ENCODE measurements at regions not wholly inside any gene's neighbourhood (a gene's known extent, or its start where the extent isn't known, plus 50 kb on each side); places are given as distances from the start of the nearest gene placed in this dataset.

GRCh38 chr13:97810152-97810551 lies 143.3 kb upstream of the IPO5 start:
- Histone ChIP-seq H3K9ac (ENCODE audit: low read length) (no peak overlapping the region), H3K27ac (ENCODE audit: low read depth, low read length) (no peak overlapping the region), H3K4ac (ENCODE audit: low read depth, low read length) (no peak overlapping the region), H2AK5ac (ENCODE audit: low read length) (no peak overlapping the region), H4K8ac (ENCODE audit: low read depth, low read length) (no peak overlapping the region), H3K79me1 (ENCODE audit: low read length) (no peaks in the 10 kb centered on the region), H3K27me3 (ENCODE audit: insufficient read depth, low read length) (no peaks in the 10 kb centered on the region), H4K12ac (ENCODE audit: low read depth, low read length) (no peak overlapping the region), H3K23ac (ENCODE audit: low read length) (no peak overlapping the region), H2BK12ac (ENCODE audit: low read length) (no peak overlapping the region), H3K9me3 (ENCODE audit: insufficient read depth, low read depth, low read length) (no peaks in the 10 kb centered on the region), H4K91ac (ENCODE audit: low read depth, low read length) (no peak overlapping the region), H2BK120ac (ENCODE audit: insufficient read depth, low read length, poor library complexity) (no peak overlapping the region), H3K79me2 (ENCODE audit: control insufficient read depth, insufficient read depth, low read length, poor library complexity) (no peaks in the 10 kb centered on the region), H3K4me2 (ENCODE audit: low read length) (no peak overlapping the region), H3K14ac (ENCODE audit: low read length) (no peak overlapping the region), H3K36me3 (ENCODE audit: control insufficient read depth in 1 of 2, insufficient read depth in 2 of 2, low read length in 2 of 2) (no peaks in the 10 kb centered on the region), H3K4me1 (ENCODE audit: control insufficient read depth in 1 of 2, insufficient read depth in 2 of 2, low read length in 2 of 2) (no peaks in the 10 kb centered on the region), H3K4me3 (ENCODE audit: low read depth, low read length) (no peak overlapping the region), H2AFZ (ENCODE audit: insufficient read depth, low read length, poor library complexity) (no peak overlapping the region), H2BK5ac (ENCODE audit: low read depth, low read length, poor library complexity) (no peak overlapping the region), H3K18ac (ENCODE audit: low read length) (no peak overlapping the region)
- peak; percentile 7 to 52 for DNase-seq
- no CpG with 5 or more reads among the region's 3 CpGs for WGBS (ENCODE audit: extremely low coverage, insufficient coverage, insufficient read length)

GRCh38 chr13:97822377-97822776 lies 131.1 kb upstream of the IPO5 start:
- Histone ChIP-seq H3K79me2 (ENCODE audit: control insufficient read depth, insufficient read depth, low read length, poor library complexity) (no peaks in the 10 kb centered on the region), H3K23ac (ENCODE audit: low read length) (no peak overlapping the region), H3K9me3 (ENCODE audit: insufficient read depth, low read depth, low read length) (no peaks in the 10 kb centered on the region), H4K12ac (ENCODE audit: low read depth, low read length) (no peak overlapping the region), H4K8ac (ENCODE audit: low read depth, low read length) (no peak overlapping the region), H2AK5ac (ENCODE audit: low read length) (no peak overlapping the region), H2BK5ac (ENCODE audit: low read depth, low read length, poor library complexity) (no peak overlapping the region), H2BK120ac (ENCODE audit: insufficient read depth, low read length, poor library complexity) (no peak overlapping the region), H3K36me3 (ENCODE audit: control insufficient read depth in 1 of 2, insufficient read depth in 2 of 2, low read length in 2 of 2) (no peaks in the 10 kb centered on the region), H2BK12ac (ENCODE audit: low read length) (no peak overlapping the region), H3K27ac (ENCODE audit: low read depth, low read length) (no peak overlapping the region), H2AFZ (ENCODE audit: insufficient read depth, low read length, poor library complexity) (no peak overlapping the region), H3K18ac (ENCODE audit: low read length) (no peak overlapping the region), H3K9ac (ENCODE audit: low read length) (no peak overlapping the region), H3K4me3 (ENCODE audit: low read depth, low read length) (no peak overlapping the region), H4K91ac (ENCODE audit: low read depth, low read length) (no peak overlapping the region), H3K4me1 (ENCODE audit: control insufficient read depth in 1 of 2, insufficient read depth in 2 of 2, low read length in 2 of 2) (peaks cover 0 to 3% of the 10 kb centered on the region in 2 experiments), H3K4ac (ENCODE audit: low read depth, low read length) (no peak overlapping the region), H3K79me1 (ENCODE audit: low read length) (no peaks in the 10 kb centered on the region), H3K14ac (ENCODE audit: low read length) (no peak overlapping the region), H3K4me2 (ENCODE audit: low read length) (no peak overlapping the region), H3K27me3 (ENCODE audit: insufficient read depth, low read length) (no peaks in the 10 kb centered on the region)
- no CpG with 5 or more reads among the region's 1 CpG for WGBS (ENCODE audit: extremely low coverage, insufficient coverage, insufficient read length)
- no peak for DNase-seq

GRCh38 chr13:97826421-97827012 lies 127.0 kb upstream of the IPO5 start:
- Histone ChIP-seq H3K79me1 (ENCODE audit: low read length) (no peaks in the 10 kb centered on the region), H3K23ac (ENCODE audit: low read length) (no peak overlapping the region), H3K14ac (ENCODE audit: low read length) (no peak overlapping the region), H3K4me1 (ENCODE audit: control insufficient read depth in 1 of 2, insufficient read depth in 2 of 2, low read length in 2 of 2) (peaks cover 0 to 3% of the 10 kb centered on the region in 2 experiments), H2AK5ac (ENCODE audit: low read length) (no peak overlapping the region), H3K9ac (ENCODE audit: low read length) (no peak overlapping the region), H3K4ac (ENCODE audit: low read depth, low read length) (no peak overlapping the region), H3K79me2 (ENCODE audit: control insufficient read depth, insufficient read depth, low read length, poor library complexity) (no peaks in the 10 kb centered on the region), H3K18ac (ENCODE audit: low read length) (no peak overlapping the region), H4K91ac (ENCODE audit: low read depth, low read length) (no peak overlapping the region), H3K4me3 (ENCODE audit: low read depth, low read length) (no peak overlapping the region), H4K8ac (ENCODE audit: low read depth, low read length) (no peak overlapping the region), H3K27me3 (ENCODE audit: insufficient read depth, low read length) (no peaks in the 10 kb centered on the region), H4K12ac (ENCODE audit: low read depth, low read length) (no peak overlapping the region), H3K4me2 (ENCODE audit: low read length) (no peak overlapping the region), H2BK120ac (ENCODE audit: insufficient read depth, low read length, poor library complexity) (no peak overlapping the region), H3K36me3 (ENCODE audit: control insufficient read depth in 1 of 2, insufficient read depth in 2 of 2, low read length in 2 of 2) (no peaks in the 10 kb centered on the region), H3K9me3 (ENCODE audit: insufficient read depth, low read depth, low read length) (peaks cover 1% of the 10 kb centered on the region), H2BK5ac (ENCODE audit: low read depth, low read length, poor library complexity) (no peak overlapping the region), H3K27ac (ENCODE audit: low read depth, low read length) (no peak overlapping the region), H2AFZ (ENCODE audit: insufficient read depth, low read length, poor library complexity) (no peak overlapping the region), H2BK12ac (ENCODE audit: low read length) (no peak overlapping the region)
- WGBS (ENCODE audit: extremely low coverage, insufficient coverage, insufficient read length) = no CpG with 5 or more reads among the region's 5 CpGs
- peak; percentile 54 to 75 for DNase-seq

- Histone ChIP-seq H3K27ac (ENCODE audit: low read depth, low read length) (no peak overlapping the region), H2AK5ac (ENCODE audit: low read length) (no peak overlapping the region), H3K9ac (ENCODE audit: low read length) (no peak overlapping the region), H3K4me2 (ENCODE audit: low read length) (no peak overlapping the region), H3K79me1 (ENCODE audit: low read length) (no peaks in the 10 kb centered on the region), H2AFZ (ENCODE audit: insufficient read depth, low read length, poor library complexity) (no peak overlapping the region), H3K4ac (ENCODE audit: low read depth, low read length) (no peak overlapping the region), H3K4me3 (ENCODE audit: low read depth, low read length) (no peak overlapping the region), H3K14ac (ENCODE audit: low read length) (no peak overlapping the region), H2BK12ac (ENCODE audit: low read length) (no peak overlapping the region), H2BK5ac (ENCODE audit: low read depth, low read length, poor library complexity) (no peak overlapping the region), H3K18ac (ENCODE audit: low read length) (no peak overlapping the region), H3K79me2 (ENCODE audit: control insufficient read depth, insufficient read depth, low read length, poor library complexity) (no peaks in the 10 kb centered on the region), H2BK120ac (ENCODE audit: insufficient read depth, low read length, poor library complexity) (no peak overlapping the region), H3K4me1 (ENCODE audit: control insufficient read depth in 1 of 2, insufficient read depth in 2 of 2, low read length in 2 of 2) (no peaks in the 10 kb centered on the region), H3K23ac (ENCODE audit: low read length) (no peak overlapping the region), H4K91ac (ENCODE audit: low read depth, low read length) (no peak overlapping the region), H4K8ac (ENCODE audit: low read depth, low read length) (no peak overlapping the region), H3K27me3 (ENCODE audit: insufficient read depth, low read length) (no peaks in the 10 kb centered on the region), H4K12ac (ENCODE audit: low read depth, low read length) (no peak overlapping the region), H3K36me3 (ENCODE audit: control insufficient read depth in 1 of 2, insufficient read depth in 2 of 2, low read length in 2 of 2) (no peaks in the 10 kb centered on the region), H3K9me3 (ENCODE audit: insufficient read depth, low read depth, low read length) (peaks cover 1% of the 10 kb centered on the region)
- DNase-seq = no peak
- WGBS (ENCODE audit: extremely low coverage, insufficient coverage, insufficient read length) = no CpG with 5 or more reads among the region's 5 CpGs
Observed at GRCh38 chr13:97834250-97834649, 119.2 kb upstream of the IPO5 start.
